HEK293T (cell line): ENCODE measurements at regions not wholly inside any gene's neighbourhood (a gene's known extent, or its start where the extent isn't known, plus 50 kb on each side); places are given as distances from the start of the nearest gene placed in this dataset.
A peak's percentile ranks its signal among the peaks of the same experiment; 100 is the strongest.

Experiments
- CTCF ChIA-PET: fragments of 350-600 bp; formaldehyde crosslinking; extraction: SDS; loops from one replicate; lab custom pipeline; 2021; ENCODE audit warnings: antibody characterized with exemption, inconsistent platforms; lab: Yijun Ruan, JAX
- POLR2A ChIA-PET: fragments of 350-600 bp; formaldehyde crosslinking; extraction: SDS; loops from one replicate; lab custom pipeline; 2020; ENCODE audit warnings: antibody characterized with exemption, inconsistent platforms; lab: Yijun Ruan, JAX
- DNase-seq: peaks from one replicate; pipeline ENCODE4 v3.0.0; 2012; ENCODE audit warnings: mixed read lengths; ENCODE audit errors: extremely low spot score
- ARNT ChIP-seq: fragments of 450-650 bp; IDR thresholded peaks from 2 replicates; pipeline ENCODE4 v1.6.1; 2017; ENCODE audit warnings: mild to moderate bottlenecking
- BHLHE40 ChIP-seq: fragments of 450-650 bp; IDR thresholded peaks from 2 replicates; pipeline ENCODE4 v1.6.1; 2016; ENCODE audit warnings: mild to moderate bottlenecking, moderate library complexity, borderline replicate concordance
- CTBP1 ChIP-seq: fragments of 450-650 bp; IDR thresholded peaks from 2 replicates; pipeline ENCODE4 v1.6.1; 2016; ENCODE audit warnings: borderline replicate concordance
- ELF4 ChIP-seq: fragments of 450-650 bp; IDR thresholded peaks from 2 replicates; pipeline ENCODE4 v1.6.1; 2017; ENCODE audit warnings: antibody characterized with exemption
- FOXA1 ChIP-seq: fragments of 450-650 bp; IDR thresholded peaks from 2 replicates; pipeline ENCODE4 v1.6.1; 2016; ENCODE audit warnings: mild to moderate bottlenecking
- FOXK2 ChIP-seq: fragments of 450-650 bp; IDR thresholded peaks from 2 replicates; pipeline ENCODE4 v1.6.1; 2016; ENCODE audit warnings: mild to moderate bottlenecking
- FOXM1 ChIP-seq: fragments of 450-650 bp; IDR thresholded peaks from 2 replicates; pipeline ENCODE4 v1.6.1; 2017; ENCODE audit warnings: mild to moderate bottlenecking, borderline replicate concordance
- HDGF ChIP-seq: fragments of 450-650 bp; IDR thresholded peaks from 2 replicates; pipeline ENCODE4 v1.6.1; 2017; ENCODE audit warnings: antibody characterized with exemption, borderline replicate concordance
- L3MBTL2 ChIP-seq: fragments of 450-650 bp; conservative IDR thresholded peaks from 2 replicates; pipeline ENCODE4 v1.6.1; 2016; ENCODE audit warnings: mild to moderate bottlenecking
- LEF1 ChIP-seq: fragments of 450-650 bp; IDR thresholded peaks from 2 replicates; pipeline ENCODE4 v1.6.1; 2017; ENCODE audit warnings: mild to moderate bottlenecking, borderline replicate concordance
- NFRKB ChIP-seq: fragments of 450-650 bp; IDR thresholded peaks from 2 replicates; pipeline ENCODE4 v1.6.1; 2016; ENCODE audit warnings: mild to moderate bottlenecking, moderate library complexity
- SP1 ChIP-seq: fragments of 450-650 bp; IDR thresholded peaks from 2 replicates; pipeline ENCODE4 v1.6.1; 2017
- SUZ12 ChIP-seq: fragments of 450-650 bp; IDR thresholded peaks from 2 replicates; pipeline ENCODE4 v1.6.1; 2016; ENCODE audit warnings: mild to moderate bottlenecking
- TARDBP ChIP-seq: fragments of 450-650 bp; IDR thresholded peaks from 2 replicates; pipeline ENCODE4 v1.6.1; 2016
- ZNF384 ChIP-seq: fragments of 450-650 bp; IDR thresholded peaks from 2 replicates; pipeline ENCODE4 v1.6.1; 2016
- TF ChIP-seq, protein P1 (sequence below): fragments of 450-650 bp; IDR thresholded peaks from 2 replicates; pipeline ENCODE4 v1.6.1; 2016

DNA sequence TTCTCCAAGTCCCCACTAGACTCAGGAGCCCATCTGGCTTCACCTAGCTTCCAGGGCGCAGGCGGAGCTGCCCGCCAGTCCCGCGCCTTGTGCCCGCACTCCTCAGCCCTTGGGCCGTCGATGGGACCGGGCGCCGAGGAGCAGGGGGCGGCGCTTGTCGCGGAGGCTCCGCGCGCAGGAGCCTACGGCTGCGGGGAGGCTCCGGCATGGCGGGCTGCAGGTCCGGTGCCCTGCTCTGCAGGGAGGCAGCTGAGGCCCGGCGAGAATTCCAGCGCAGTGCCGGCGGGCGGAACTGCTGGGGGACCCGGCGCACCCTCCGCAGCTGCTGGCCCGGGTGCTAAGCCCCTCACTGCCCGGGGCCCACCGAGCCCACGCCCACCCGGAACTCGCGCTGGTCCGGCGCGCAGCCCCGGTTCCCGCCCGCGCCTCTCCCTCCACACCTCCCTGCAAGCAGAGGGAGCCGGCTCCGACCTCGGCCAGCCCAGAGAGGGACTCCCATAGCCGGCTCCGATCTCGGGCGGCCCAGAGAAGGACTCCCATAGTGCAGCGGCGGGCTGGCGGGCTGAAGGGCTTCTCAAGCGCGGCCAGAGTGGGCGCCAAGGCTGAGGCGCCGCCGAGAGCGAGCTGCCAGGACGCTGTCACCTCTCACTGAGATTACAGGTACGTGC is 78.1 kb upstream of the PJA2 start:
- ChIA-PET CTCF (no interaction called here), POLR2A (no interaction called here)
- DNase-seq, result no peak
- TF ChIP-seq ELF4 (no peak), SUZ12 (no peak), ARNT (no peak), FOXM1 (no peak), TARDBP (no peak), ZNF384 (no peak), BHLHE40 (no peak), L3MBTL2 (no peak), HDGF (no peak), CTBP1 (no peak), FOXA1 (no peak), LEF1 (no peak), FOXK2 (no peak), NFRKB (no peak), SP1 (no peak)
- TF ChIP-seq, protein P1, sequence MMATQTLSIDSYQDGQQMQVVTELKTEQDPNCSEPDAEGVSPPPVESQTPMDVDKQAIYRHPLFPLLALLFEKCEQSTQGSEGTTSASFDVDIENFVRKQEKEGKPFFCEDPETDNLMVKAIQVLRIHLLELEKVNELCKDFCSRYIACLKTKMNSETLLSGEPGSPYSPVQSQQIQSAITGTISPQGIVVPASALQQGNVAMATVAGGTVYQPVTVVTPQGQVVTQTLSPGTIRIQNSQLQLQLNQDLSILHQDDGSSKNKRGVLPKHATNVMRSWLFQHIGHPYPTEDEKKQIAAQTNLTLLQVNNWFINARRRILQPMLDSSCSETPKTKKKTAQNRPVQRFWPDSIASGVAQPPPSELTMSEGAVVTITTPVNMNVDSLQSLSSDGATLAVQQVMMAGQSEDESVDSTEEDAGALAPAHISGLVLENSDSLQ, result no peak

DNA sequence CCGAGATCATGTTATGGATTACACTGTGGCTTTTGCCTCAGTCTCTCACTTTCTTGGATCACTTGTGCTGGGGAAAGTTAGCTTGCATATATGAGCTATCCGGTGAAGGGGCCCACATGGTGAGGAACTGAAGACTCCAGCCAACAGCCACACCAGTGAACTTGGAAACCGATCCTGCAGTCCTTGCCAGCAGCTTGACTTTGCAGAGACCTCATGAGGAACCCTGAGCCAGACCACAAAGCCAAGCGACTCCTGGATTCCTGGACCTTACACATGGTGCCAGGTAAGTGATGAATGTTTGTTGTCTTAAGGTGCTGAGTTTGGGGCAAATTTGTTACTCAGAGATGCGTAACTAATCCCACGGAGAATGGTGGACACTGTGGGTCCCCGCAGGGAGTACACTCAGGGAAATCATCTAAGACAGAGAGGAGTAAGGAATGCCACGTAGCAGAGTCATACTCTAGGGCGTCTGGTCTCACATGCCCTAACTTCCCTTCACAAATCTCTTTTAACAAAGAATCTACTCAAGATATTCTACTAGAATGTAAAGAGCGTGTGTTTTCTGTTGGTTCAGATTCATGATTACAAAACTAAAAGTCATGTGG is 76.5 kb upstream of the PJA2 start:
- ChIA-PET CTCF (no interaction called here), POLR2A (interaction anchor here (1.4 kb wide), 1 partner anchor 203 kb away, joined by 5 read pairs; the partner anchor contains the start of gene MAN2A1)
- no peak for DNase-seq
- TF ChIP-seq, protein P1, result no peak
- TF ChIP-seq TARDBP (no peak), ZNF384 (no peak), SUZ12 (no peak), ELF4 (no peak), CTBP1 (no peak), ARNT (no peak), FOXK2 (no peak), L3MBTL2 (no peak), HDGF (no peak), NFRKB (no peak), FOXM1 (no peak), SP1 (no peak), FOXA1 (no peak), LEF1 (no peak), BHLHE40 (no peak)

DNA sequence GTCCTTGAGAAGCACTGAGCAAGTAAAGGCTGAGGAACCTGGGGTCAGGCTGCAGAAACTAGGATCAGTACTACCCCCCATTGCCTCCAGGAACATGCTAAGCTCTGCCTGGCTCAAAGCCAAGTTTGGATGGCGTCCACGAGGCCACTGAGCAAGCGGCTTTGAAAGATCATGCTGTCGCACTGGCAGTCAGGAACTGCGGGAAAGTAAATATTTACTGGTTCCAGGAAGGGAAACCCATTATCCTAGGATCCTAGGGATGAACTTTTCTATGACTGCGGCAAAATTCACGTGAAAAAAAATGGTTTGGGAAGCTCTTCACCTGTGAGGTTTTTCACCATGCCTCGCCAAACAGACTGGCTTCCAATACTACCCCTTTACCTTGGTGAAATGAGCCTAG is 75.3 kb upstream of the PJA2 start:
- TF ChIP-seq BHLHE40 (no peak), L3MBTL2 (peak; percentile 43)
- ChIA-PET CTCF (interaction anchor here (0.6 to 1.4 kb wide), 3 partner anchors 94 to 1663 kb away, joined by 3 to 5 read pairs (median 4); no protein-coding TSS in a partner anchor), POLR2A (interaction anchor here (1.4 kb wide), 1 partner anchor 204 kb away, joined by 5 read pairs; the partner anchor contains the start of gene MAN2A1)
- DNase-seq, result peak; percentile 59

DNA sequence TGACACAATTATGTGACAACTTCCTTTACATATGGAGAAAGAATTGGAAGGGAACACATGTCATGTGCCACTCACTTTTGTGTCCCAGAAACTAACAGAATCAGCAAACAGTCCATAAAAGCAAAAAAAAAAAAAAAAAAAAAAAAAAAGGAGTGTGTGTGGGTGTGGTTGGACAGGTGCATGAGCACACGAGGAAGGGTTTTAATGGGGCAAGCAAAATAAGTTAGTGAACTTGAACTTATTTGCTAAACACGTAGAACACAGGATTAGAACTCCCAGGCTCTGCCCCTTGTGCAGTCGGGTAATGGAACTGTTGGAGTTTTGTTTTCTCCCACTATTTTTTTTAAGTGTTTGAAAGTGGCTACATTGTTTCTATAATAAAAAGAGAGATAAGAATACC is 74.8 kb upstream of the PJA2 start:
- TF ChIP-seq ELF4 (no peak), ZNF384 (peak; percentile 28; the same call in 1 of the 2 replicates), SUZ12 (no peak)
- ChIA-PET CTCF (interaction anchor here (0.6 to 1.4 kb wide), 2 partner anchors 93 to 204 kb away, joined by 3 to 5 read pairs; no protein-coding TSS in a partner anchor), POLR2A (no interaction called here)
- no peak for DNase-seq

DNA sequence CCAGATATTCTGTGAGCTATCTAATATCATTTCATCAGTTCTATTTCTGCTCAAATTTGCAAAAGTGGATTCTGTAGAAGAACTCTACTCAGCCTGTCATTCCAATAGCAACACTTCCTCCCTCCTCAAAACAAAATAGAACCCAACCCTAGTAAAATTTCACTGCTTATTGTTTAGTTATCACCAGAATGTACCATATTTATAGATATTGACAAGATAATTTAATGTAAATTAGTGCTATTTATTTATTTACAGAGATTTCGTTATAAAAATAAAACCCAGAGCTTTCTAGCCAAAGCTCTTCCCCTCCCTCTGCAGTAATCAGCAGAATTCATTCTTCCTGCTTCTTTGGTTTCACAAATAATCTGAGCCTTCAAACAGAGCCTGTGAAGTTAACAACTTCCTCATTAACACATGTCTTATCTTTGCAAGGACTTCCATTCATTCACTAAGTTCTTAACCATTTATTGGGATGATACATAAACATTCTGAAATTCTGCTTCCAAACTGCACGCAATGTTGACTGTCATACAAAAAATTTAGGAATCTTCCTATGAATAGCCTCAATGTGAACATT is 73.7 kb upstream of the PJA2 start:
- DNase-seq, result no peak
- no peak for TF ChIP-seq SUZ12
- no peak for TF ChIP-seq LEF1
- no peak for TF ChIP-seq BHLHE40
- no peak for TF ChIP-seq ZNF384
- no peak for TF ChIP-seq CTBP1
- TF ChIP-seq ARNT, result no peak
- TF ChIP-seq NFRKB, result no peak
- TF ChIP-seq L3MBTL2, result no peak
- TF ChIP-seq, protein P1, result no peak
- no peak for TF ChIP-seq SP1
- TF ChIP-seq TARDBP, result no peak
- TF ChIP-seq ELF4, result no peak
- no peak for TF ChIP-seq FOXK2
- no peak for TF ChIP-seq HDGF
- TF ChIP-seq FOXM1, result no peak
- no peak for TF ChIP-seq FOXA1
- ChIA-PET POLR2A (no interaction called here), CTCF (no interaction called here)

DNA sequence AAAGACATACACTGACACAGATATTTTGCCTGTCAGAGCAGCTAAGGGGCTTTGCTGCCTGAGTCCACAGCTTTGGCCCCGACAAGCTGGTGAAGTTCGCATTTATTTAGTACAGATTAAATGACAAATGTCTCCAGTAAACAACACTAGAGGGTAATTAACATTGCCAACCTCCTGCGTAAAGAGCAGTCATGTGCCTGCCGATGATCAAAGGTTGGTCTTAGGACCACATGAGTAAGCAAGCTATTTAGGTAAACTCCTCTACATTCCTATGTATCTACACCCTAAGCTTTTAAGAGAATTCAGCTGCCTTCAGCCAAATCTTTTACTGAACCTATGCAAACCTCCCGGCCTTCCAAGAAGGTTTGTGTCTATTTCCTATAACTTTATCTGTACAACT is 73.0 kb upstream of the PJA2 start:
- POLR2A ChIA-PET, result interaction anchor here (1.2 kb wide), 1 partner anchor 755 kb away, joined by 3 read pairs; no protein-coding TSS in a partner anchor
- TF ChIP-seq ARNT (no peak), CTBP1 (no peak), FOXM1 (no peak), SP1 (no peak), FOXK2 (no peak), L3MBTL2 (no peak), SUZ12 (no peak), NFRKB (no peak), FOXA1 (no peak), ELF4 (no peak), TARDBP (no peak), ZNF384 (no peak), BHLHE40 (no peak), HDGF (no peak)
- TF ChIP-seq, protein P1, result no peak
- CTCF ChIA-PET, result interaction anchor here (1.1 kb wide), 1 partner anchor 13 kb away, joined by 3 read pairs; no protein-coding TSS in a partner anchor
- no peak for DNase-seq
